ENCODE measurements at regions not wholly inside any gene's neighbourhood (a gene's known extent, or its start where the extent isn't known, plus 50 kb on each side); places are given as distances from the start of the nearest gene placed in this dataset.
"Not testable (repeated sequence)": the region's sequence is repeated elsewhere in the genome, so short reads cannot be mapped to it uniquely, and the experiment has no call there.

DNA sequence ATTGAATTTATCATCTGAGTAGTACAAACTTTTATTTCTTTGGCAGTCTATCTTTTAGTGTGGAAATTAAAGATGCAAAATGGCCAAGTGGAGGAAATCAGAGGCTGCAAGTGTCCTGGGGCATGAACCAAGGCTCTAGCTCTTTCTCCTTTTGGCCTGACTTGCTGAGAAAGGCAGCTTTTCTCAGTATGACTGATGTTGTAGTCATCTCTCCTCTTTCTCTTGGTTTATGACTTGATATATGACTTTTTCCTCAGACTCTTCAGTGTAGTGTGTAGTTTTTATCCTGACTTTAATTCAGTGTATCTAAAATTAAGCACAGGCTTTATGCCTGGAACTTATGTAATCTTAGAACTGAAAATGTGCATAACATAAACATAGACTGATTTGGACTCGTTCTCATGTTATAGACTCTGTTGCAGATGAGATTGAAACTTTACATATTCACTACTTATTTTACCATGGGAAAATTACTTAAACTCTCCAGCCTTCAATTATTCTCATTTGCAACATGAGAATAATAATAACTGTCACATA lies 65.7 kb downstream of the SLITRK5 start:
- DNase-seq, result no peak

DNA sequence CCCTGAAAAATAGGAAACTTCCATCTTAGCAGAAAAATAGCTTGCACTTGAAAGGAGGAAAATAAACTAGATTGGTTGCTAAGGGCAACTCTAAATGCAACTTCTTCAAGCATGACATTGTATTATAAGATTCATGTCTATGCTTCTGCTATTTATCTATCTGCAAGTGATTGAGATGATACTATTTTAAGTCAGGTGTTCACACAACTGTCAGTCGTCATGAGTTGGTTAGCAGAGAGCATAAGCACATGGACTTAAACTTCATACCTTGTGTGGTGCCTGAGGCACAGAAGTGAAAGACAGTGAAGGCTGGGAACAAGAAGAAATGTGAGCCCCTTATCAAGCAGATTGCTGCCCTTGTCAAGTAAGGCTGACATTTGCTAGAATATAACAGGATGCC lies 82.9 kb downstream of the SLITRK5 start:
- no peak for DNase-seq

GRCh38 chr13:87769445-87769844 lies 98.3 kb downstream of the SLITRK5 start:
- DNase-seq, result no peak

DNA sequence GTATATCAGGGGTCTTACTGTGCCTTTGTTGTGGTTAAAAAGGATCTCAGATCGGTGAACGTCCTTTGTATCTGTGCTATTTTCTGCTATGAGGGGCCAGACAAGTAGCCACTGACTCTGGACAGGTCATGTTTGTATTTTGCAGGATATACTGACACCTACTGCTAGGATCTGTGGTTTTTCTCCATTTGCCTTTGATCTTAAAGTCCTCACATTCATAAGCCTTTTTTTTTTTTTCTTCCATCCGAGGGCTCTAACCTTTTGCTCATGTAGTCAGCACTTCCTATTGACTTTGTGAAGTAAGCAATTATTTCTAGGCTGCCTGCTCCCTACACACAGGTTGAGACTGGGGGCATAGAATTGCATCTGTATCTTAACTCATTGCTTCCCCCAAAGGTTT lies 106.2 kb downstream of the SLITRK5 start:
- no peak for DNase-seq

GRCh38 chr13:87778128-87778527 lies 107.0 kb downstream of the SLITRK5 start:
- no peak for DNase-seq

GRCh38 chr13:87779426-87779825 lies 108.3 kb downstream of the SLITRK5 start:
- DNase-seq, result no peak

GRCh38 chr13:87783366-87783765 lies 112.2 kb downstream of the SLITRK5 start:
- DNase-seq, result no peak

DNA sequence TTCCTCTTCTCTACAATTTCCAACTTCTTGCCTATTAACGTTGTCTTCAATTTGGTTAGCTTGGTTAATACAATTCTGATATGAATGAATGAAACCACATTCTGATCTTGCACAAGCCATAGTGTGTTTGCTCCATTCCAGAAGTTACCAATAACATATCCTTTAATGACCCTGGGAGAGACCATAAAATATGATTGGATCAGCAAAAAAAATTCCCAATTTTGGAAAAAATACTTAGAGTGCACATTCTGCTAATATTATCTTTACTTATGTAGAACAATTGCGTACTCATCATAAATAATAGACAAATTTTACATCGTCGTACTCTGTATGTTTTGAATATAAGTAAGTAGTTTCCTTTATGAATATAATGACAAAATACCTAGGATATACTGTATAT lies 117.2 kb downstream of the SLITRK5 start:
- no peak for DNase-seq

DNA sequence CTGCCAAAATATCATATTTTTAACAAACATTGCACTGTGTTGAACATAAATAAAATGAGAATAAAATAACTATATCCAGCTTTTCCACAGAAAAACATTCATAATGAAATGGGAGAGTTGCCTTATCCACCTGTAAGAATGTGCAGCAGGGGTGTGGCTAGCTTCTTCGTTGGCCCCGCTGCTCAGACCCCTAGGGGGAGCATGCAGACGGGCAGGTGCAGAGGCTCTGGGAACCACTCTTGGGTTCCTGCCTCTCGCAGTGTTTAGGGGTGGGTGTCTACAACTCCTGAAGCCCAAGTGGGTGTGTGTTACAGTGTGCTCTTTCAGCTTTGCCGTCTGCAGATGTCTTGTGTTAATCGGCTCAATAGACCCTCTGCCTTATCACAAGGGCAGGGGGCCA lies 121.7 kb downstream of the SLITRK5 start:
- no peak for DNase-seq

DNA sequence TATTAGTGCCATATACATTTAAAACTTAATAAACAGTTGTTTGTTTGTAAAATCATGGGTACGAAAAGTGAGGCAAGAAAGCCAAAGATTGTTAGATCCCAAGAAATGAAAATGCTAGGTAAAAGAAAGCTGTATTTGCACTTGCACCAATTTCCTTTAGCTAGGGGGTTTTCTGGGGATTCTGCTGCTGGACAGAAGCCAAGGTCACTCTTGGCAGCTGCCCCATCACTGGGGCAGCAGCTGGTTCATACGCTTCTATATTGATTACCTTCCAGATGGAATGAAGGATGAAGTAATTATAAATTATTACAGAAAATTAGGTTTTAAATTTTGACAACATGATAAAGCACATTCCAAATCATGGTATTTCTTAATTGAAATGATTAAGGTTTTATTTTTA lies 127.4 kb downstream of the SLITRK5 start:
- no peak for DNase-seq

DNA sequence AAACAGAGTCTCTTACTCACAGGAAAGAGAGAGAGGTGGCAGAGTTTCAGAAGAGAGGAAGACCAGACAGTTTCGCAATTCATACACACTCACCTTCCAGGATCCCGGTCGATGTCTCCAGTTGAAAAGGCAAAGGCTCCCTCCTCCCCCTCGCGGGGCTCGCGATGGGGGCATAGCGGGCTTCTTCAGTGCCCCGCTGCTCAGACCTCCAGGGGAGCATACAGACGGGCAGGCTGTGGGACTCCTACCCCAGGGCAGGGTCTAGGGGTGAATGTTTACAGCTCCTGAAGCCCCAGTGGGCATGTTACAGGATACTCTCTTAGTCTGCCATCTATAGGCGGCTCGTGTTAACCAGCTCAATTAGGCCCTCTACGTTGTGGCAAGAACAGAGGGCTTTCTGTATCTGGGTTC lies 139.2 kb downstream of the SLITRK5 start:
- DNase-seq, result no peak

DNA sequence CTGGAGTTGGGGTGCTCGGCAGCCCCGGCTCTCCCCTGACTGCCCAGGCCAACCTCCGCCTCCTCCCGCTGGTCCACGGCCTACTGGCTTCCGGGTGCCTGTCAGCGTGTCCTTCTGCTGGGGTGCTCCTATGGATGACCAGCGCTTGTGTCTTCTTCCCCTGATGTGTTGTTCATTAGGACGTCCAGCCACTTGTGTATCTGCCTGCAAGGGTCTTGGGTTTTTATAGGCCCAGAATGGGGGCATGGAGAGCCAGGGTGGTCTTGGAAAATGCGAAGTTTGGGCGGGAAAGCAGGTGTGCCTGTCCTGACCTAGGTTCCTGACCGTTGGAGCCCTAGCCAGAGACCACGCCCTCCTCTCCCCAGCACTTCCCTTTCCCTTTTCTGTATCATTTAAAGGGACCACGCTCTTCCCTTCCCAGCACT lies 139.8 kb downstream of the SLITRK5 start:
- DNase-seq, result no peak

DNA sequence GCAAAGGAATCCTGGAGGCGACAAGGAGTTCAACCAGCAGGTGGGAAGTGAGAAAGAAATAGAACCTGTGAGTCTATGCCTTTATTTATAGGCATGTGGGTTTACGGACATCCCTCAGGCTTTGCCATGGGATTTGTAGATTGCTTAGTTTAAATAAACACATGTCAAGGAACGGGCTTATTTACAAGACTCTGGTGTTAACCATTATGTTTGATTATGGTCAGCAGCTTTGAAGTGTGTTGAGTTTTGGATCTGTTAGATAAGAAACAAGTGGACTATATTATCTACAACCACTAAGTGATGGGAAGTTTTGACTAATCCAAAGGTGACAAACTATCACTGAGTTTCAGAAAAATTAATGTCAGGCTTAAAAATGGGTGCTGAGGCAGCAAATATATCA lies 143.2 kb downstream of the SLITRK5 start:
- no peak for DNase-seq

DNA sequence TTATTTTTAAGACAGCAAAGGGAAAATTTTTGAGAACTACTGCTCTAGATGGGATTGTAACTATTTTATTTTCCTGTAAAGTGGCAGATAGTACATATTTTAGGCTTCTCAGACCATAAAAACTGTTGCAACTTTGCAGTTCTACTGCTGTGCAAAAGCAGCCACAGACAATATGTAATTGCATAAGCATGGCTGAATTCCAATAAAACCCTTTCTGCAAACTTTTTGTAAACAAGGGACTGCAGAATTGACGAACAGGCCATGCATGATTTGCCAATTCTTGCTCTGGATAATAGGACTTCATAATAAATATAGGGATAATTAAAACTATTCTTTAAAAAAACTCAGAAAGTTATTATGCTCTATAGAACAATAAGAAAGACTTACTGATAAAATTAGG lies 149.1 kb downstream of the SLITRK5 start:
- DNase-seq, result no peak

DNA sequence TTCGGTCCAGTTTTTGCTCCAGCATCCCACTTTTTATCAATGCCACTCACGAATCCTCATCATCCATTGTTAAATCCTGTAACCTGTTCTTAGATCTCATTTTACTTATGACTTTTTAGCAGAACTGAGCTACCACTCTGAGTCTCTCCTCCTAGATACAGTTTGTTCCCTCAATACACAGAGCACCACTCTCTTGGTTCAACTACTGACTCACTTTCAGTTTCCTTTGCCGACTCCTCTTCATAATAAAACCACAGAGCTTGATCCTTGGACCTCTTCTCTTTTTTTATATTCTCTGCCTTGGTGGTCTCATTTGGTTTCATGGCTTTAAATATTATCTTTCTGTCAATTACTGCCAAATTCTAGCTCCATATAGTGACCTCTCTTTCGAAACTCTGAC lies 150.3 kb downstream of the SLITRK5 start:
- no peak for DNase-seq

DNA sequence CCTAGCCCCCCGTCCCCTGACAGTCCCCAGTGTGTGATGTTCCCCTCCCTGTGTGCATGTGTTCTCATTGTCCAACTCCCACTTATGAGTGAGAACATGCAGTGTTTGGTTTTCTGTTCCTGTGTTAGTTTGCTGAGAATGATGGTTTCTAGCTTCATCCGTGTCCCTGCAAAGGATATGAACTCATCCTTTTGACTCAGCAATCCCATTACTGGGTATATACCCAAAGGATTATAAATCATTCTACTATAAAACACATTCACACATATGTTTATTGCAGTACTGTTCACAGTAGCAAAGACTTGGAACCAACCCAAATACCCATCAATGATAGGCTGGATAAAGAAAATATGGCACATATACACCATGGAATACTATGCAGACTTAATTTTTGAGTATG lies 155.1 kb downstream of the SLITRK5 start:
- DNase-seq, result not testable (repeated sequence)

- no peak for DNase-seq
Observed at GRCh38 chr13:87827479-87827878, 156.3 kb downstream of the SLITRK5 start.

DNA sequence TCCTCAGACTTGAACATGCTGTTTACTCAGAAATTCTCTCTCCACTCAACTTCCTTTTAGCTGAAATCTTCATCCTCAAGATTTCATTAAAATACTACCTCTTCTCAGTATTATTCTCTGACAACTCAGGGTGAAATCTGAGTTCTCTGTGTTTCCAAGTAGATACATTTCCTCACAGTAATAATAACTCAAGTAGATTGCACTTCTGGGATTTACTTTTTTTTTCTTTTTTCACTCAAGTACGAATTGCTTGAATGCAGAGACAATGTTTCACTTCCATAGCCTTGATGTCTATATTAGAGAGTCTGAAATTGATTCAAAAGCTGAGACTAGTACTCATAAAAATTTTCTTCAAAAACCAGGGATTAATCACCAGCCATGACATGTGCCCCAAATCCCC lies 166.4 kb downstream of the SLITRK5 start:
- DNase-seq, result no peak

GRCh38 chr13:87837946-87838345 lies 166.8 kb downstream of the SLITRK5 start:
- DNase-seq, result no peak

DNA sequence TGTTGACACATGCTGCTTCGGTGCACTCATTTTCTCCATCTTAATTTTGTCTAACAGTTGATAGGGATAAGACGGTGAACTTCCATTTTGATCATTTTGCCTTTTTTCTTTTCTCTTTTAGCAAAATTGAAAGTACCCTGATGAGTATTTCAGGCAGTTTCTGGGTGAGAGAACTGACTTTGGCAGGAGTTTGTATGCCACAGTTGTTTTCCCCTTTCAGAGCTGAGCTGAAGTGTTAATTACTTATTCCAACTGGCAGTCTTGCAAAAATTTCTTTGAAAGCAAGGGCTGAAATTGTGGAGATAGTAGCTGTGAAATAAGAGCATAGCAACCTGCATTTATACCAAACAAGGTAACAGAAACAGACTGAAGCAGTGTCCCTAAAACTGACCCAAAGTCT lies 180.2 kb downstream of the SLITRK5 start:
- no peak for DNase-seq

GRCh38 chr13:87855553-87855952 lies 184.4 kb downstream of the SLITRK5 start:
- no peak for DNase-seq

DNA sequence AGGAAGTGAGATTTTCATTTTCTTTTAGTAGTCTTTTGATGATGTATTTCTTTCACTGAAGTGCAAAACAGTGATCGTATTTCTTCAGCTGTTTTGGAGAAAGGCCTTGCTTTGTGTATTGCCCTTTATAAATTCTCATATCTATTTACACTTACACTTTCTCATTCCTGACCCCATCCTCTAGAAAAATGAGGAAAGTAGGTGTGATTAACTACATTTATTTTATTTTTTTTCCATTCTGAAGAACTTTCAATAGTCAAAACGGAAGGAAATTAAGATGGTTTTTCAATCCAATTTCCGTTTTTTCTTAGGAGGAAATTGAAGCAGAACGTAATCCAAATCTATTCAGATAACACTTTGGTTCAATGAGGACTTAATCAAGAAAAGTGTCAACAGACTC lies 188.1 kb downstream of the SLITRK5 start:
- no peak for DNase-seq

DNA sequence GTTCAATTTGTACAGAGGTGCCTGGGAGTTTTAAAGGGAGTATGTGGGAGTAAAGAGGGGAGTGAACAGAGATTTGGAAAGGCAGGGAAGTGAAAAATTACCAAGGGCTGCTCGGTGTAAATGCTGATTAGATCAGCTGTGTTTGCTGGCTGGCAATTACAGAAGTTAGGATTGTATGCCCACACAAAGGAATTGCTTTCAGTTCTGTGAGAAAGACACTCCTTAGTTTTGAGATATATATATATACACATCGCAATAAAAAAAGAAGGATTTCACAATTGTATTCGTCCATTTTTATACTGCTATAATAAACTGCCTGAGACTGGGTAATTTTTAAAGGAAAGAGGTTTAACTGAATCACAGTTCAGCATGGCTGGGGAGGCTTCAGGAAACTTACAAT lies 196.3 kb downstream of the SLITRK5 start:
- no peak for DNase-seq

GRCh38 chr13:87868731-87869130 lies 197.6 kb downstream of the SLITRK5 start:
- DNase-seq, result no peak

DNA sequence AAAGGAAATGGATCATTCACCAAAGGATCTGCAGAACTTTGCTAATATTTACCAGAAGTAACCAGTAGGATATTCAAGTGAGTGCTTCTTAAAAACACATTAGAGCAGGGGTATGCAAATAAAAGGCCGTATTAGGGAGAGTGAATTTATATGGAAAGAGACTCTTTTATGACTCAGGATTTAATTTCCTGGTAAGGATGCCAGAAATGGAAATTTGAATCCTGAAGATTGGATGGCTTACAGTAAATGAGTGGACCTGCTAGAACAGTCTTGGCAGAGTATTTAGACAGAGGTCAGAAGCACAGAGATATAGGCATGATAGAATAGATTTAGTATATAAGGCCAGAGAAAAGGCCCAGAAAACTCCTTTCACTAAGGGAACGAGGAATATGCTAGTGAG lies 201.6 kb downstream of the SLITRK5 start:
- no peak for DNase-seq

Data from skin of body (tissue), 1 donor.